Superior temporal gyrus (tissue), 1 donor: ENCODE measurements at regions not wholly inside any gene's neighbourhood (a gene's known extent, or its start where the extent isn't known, plus 50 kb on each side); places are given as distances from the start of the nearest gene placed in this dataset.

Source experiments
- DNase-seq: peaks from one replicate; pipeline ENCODE4 v3.0.0-alpha.2; 2016; ENCODE audit errors: extremely low spot score

- no peak for DNase-seq
Observed at GRCh38 chr6:113600551-113601339, 256.4 kb upstream of the MARCKS start.

- DNase-seq = no peak
Observed at GRCh38 chr6:113607821-113608545, 249.2 kb upstream of the MARCKS start.

- DNase-seq = no peak
Observed at GRCh38 chr6:113610377-113610988, 246.7 kb upstream of the MARCKS start.

GRCh38 chr6:113616701-113617274 lies 240.4 kb upstream of the MARCKS start:
- no peak for DNase-seq

- DNase-seq = no peak
Observed at GRCh38 chr6:113619077-113619476, 238.1 kb upstream of the MARCKS start.

GRCh38 chr6:113620386-113620785 lies 236.8 kb upstream of the MARCKS start:
- DNase-seq = no peak

GRCh38 chr6:113622254-113622653 lies 234.9 kb upstream of the MARCKS start:
- no peak for DNase-seq

GRCh38 chr6:113623129-113623528 lies 234.0 kb upstream of the MARCKS start:
- DNase-seq = no peak

- no peak for DNase-seq
Observed at GRCh38 chr6:113625850-113626249, 231.3 kb upstream of the MARCKS start.

GRCh38 chr6:113626475-113626874 lies 230.7 kb upstream of the MARCKS start:
- no peak for DNase-seq

GRCh38 chr6:113627480-113627879 lies 229.7 kb upstream of the MARCKS start:
- DNase-seq = no peak

- no peak for DNase-seq
Observed at GRCh38 chr6:113629256-113629655, 227.9 kb upstream of the MARCKS start.

GRCh38 chr6:113629975-113630737 lies 227.0 kb upstream of the MARCKS start:
- no peak for DNase-seq

GRCh38 chr6:113630738-113631535 lies 226.2 kb upstream of the MARCKS start:
- no peak for DNase-seq

GRCh38 chr6:113631666-113632065 lies 225.5 kb upstream of the MARCKS start:
- no peak for DNase-seq

- DNase-seq = no peak
Observed at GRCh38 chr6:113632220-113632864, 224.8 kb upstream of the MARCKS start.

GRCh38 chr6:113633638-113634037 lies 223.5 kb upstream of the MARCKS start:
- no peak for DNase-seq

GRCh38 chr6:113634352-113635163 lies 222.6 kb upstream of the MARCKS start:
- no peak for DNase-seq

GRCh38 chr6:113635222-113635986 lies 221.7 kb upstream of the MARCKS start:
- no peak for DNase-seq
